Kidney (tissue), 13 donors: ENCODE measurements at regions not wholly inside any gene's neighbourhood (a gene's known extent, or its start where the extent isn't known, plus 50 kb on each side); places are given as distances from the start of the nearest gene placed in this dataset.

Source experiments
- DNase-seq, 5 donors: peaks; one replicate each; pipeline ENCODE4 v3.0.0-alpha.2; 2013 to 2020
- FAIRE-seq: peaks from 2 replicates; lab custom pipeline; 2012; peaks lifted over from hg19 to GRCh38; lab: Jason Lieb, UNC
- H3K27ac ChIP-seq, 2 donors: one replicate each; pipeline ENCODE4 v1.7.0; 2013; ENCODE audit warnings: low read depth in 2 of 2, low read length in 2 of 2, inconsistent platforms in 1 of 2
- H3K27me3 ChIP-seq: one replicate; pipeline ENCODE4 v1.7.1; 2013; ENCODE audit warnings: low read length, inconsistent platforms; ENCODE audit not compliant: control insufficient read depth, insufficient read depth
- H3K36me3 ChIP-seq, 3 donors: one replicate each; pipeline versions ENCODE4 v1.7.0 to v1.7.1; 2013; ENCODE audit warnings: low read length in 3 of 3, control low read depth in 1 of 3, inconsistent platforms in 1 of 3; ENCODE audit not compliant: insufficient read depth in 3 of 3, control insufficient read depth in 2 of 3
- H3K4me1 ChIP-seq, 3 donors: one replicate each; pipeline versions ENCODE4 v1.7.0 to v1.7.1; 2013; ENCODE audit warnings: low read length in 3 of 3, inconsistent platforms in 1 of 3, low read depth in 1 of 3; ENCODE audit not compliant: control insufficient read depth in 2 of 3, insufficient read depth in 2 of 3
- H3K4me3 ChIP-seq, 3 donors: one replicate each; pipeline versions ENCODE4 v1.7.0 to v1.8.1; 2013; ENCODE audit warnings: low read length in 3 of 3, control low read depth in 1 of 3, inconsistent platforms in 1 of 3
- H3K9ac ChIP-seq, 3 donors: one replicate each; pipeline versions ENCODE4 v1.7.0 to v1.7.1; 2013; ENCODE audit warnings: low read length in 3 of 3, control low read depth in 1 of 3, inconsistent platforms in 1 of 3
- H3K9me3 ChIP-seq, 3 donors: one replicate each; pipeline versions ENCODE4 v1.7.0 to v1.7.1; 2013; ENCODE audit warnings: low read length in 3 of 3, control low read depth in 1 of 3, inconsistent platforms in 1 of 3; ENCODE audit not compliant: control insufficient read depth in 2 of 3, insufficient read depth in 1 of 3
- CTCF ChIP-seq: IDR thresholded peaks from 3 replicates; pipeline ENCODE4 v1.5.1; 2012; ENCODE audit warnings: mild to moderate bottlenecking, moderate library complexity, borderline replicate concordance; ENCODE audit not compliant: insufficient read depth; ENCODE audit errors: extremely low read depth
- intact Hi-C: fragments of 100-400 bp; cut with DNase I; formaldehyde crosslinking; loops from one replicate; pipeline ENCODE4 v1.11.1; 2022
- donor health status: control.
- donor health status: control.
- donor health status: control.
- donor health status: control.
- donor health status: control.
- donor health status: DM: yes; HTN: yes; CAD: no.
- donor health status: Normal renal cell carcinoma (clear cell type).

GRCh38 chr3:191076903-191077552 is 122.0 kb upstream of the OSTN start:
- H3K9me3 ChIP-seq: peaks cover 0 to 5% (median 2%) of the 10 kb centered on the region in 3 donors
- H3K9ac ChIP-seq: no peak overlapping the region
- no peak overlapping the region for H3K27ac ChIP-seq
- no peak for DNase-seq
- intact Hi-C loops: no loop called here
- no peaks in the 10 kb centered on the region for H3K27me3 ChIP-seq
- no peak overlapping the region for H3K4me3 ChIP-seq
- FAIRE-seq: no peak
- H3K4me1 ChIP-seq: no peaks in the 10 kb centered on the region
- TF ChIP-seq CTCF: no peak
- no peaks in the 10 kb centered on the region for H3K36me3 ChIP-seq

GRCh38 chr3:191074511-191074910 is 124.5 kb upstream of the OSTN start:
- Histone ChIP-seq H3K4me1 (no peaks in the 10 kb centered on the region), H3K27me3 (no peaks in the 10 kb centered on the region), H3K4me3 (no peak overlapping the region), H3K9me3 (peaks cover 0 to 5% (median 2%) of the 10 kb centered on the region in 3 donors), H3K9ac (no peak overlapping the region), H3K27ac (no peak overlapping the region), H3K36me3 (no peaks in the 10 kb centered on the region)
- no peak for TF ChIP-seq CTCF
- DNase-seq (no peak), FAIRE-seq (no peak)
- intact Hi-C loops: no loop called here

GRCh38 chr3:191070762-191071403 is 128.2 kb upstream of the OSTN start:
- no peaks in the 10 kb centered on the region for H3K27me3 ChIP-seq
- H3K4me3 ChIP-seq: no peak overlapping the region
- no peak overlapping the region for H3K9ac ChIP-seq
- no peaks in the 10 kb centered on the region for H3K36me3 ChIP-seq
- no peak overlapping the region for H3K27ac ChIP-seq
- intact Hi-C loops: no loop called here
- no peaks in the 10 kb centered on the region for H3K4me1 ChIP-seq
- H3K9me3 ChIP-seq: no peaks in the 10 kb centered on the region
- no peak for FAIRE-seq
- TF ChIP-seq CTCF: no peak
- DNase-seq: no peak

GRCh38 chr3:191070201-191070600 is 128.8 kb upstream of the OSTN start:
- Histone ChIP-seq H3K9ac (no peak overlapping the region), H3K4me3 (no peak overlapping the region), H3K4me1 (no peaks in the 10 kb centered on the region), H3K27ac (no peak overlapping the region), H3K9me3 (no peaks in the 10 kb centered on the region), H3K27me3 (no peaks in the 10 kb centered on the region), H3K36me3 (no peaks in the 10 kb centered on the region)
- intact Hi-C loops: no loop called here
- no peak for DNase-seq
- no peak for TF ChIP-seq CTCF
- FAIRE-seq: no peak
